GM21576 (cell line): ENCODE measurements at regions not wholly inside any gene's neighbourhood (a gene's known extent, or its start where the extent isn't known, plus 50 kb on each side); places are given as distances from the start of the nearest gene placed in this dataset.
"Not testable (repeated sequence)": the region's sequence is repeated elsewhere in the genome, so short reads cannot be mapped to it uniquely, and the experiment has no call there.

Source experiments
- ATAC-seq: cut with Tn5 transposase; IDR thresholded peaks from one replicate; pipeline ENCODE4 v1.9.1; 2021; ENCODE audit warnings: mild to moderate bottlenecking, moderate library complexity; ENCODE audit not compliant: unreplicated experiment

- no peak for ATAC-seq
Measured at GRCh38 chr5:2537378-2538145, 213.9 kb downstream of the IRX2 start.

GRCh38 chr5:2536632-2537377 lies 214.7 kb downstream of the IRX2 start:
- ATAC-seq = no peak

GRCh38 chr5:2534970-2535369 lies 216.5 kb downstream of the IRX2 start:
- no peak for ATAC-seq

GRCh38 chr5:2534251-2534650 lies 217.2 kb downstream of the IRX2 start:
- ATAC-seq = no peak

- ATAC-seq = not testable (repeated sequence)
Measured at GRCh38 chr5:2533848-2534247, 217.6 kb downstream of the IRX2 start.

- ATAC-seq = no peak
Measured at GRCh38 chr5:2532809-2533208, 218.7 kb downstream of the IRX2 start.

GRCh38 chr5:2531318-2531717 lies 220.2 kb downstream of the IRX2 start:
- ATAC-seq = no peak

- no peak for ATAC-seq
Measured at GRCh38 chr5:2530609-2531008, 220.9 kb downstream of the IRX2 start.

GRCh38 chr5:2529371-2530092 lies 221.9 kb downstream of the IRX2 start:
- ATAC-seq = no peak

GRCh38 chr5:2525351-2525750 lies 226.1 kb downstream of the IRX2 start:
- no peak for ATAC-seq

- no peak for ATAC-seq
Measured at GRCh38 chr5:2524620-2525019, 226.9 kb downstream of the IRX2 start.

- ATAC-seq = no peak
Measured at GRCh38 chr5:2523180-2523579, 228.3 kb downstream of the IRX2 start.

GRCh38 chr5:2522372-2522771 lies 229.1 kb downstream of the IRX2 start:
- ATAC-seq = no peak

GRCh38 chr5:2519153-2519552 lies 232.3 kb downstream of the IRX2 start:
- no peak for ATAC-seq

GRCh38 chr5:2517451-2517850 lies 234.0 kb downstream of the IRX2 start:
- ATAC-seq = no peak

GRCh38 chr5:2515180-2515764 lies 236.2 kb downstream of the IRX2 start:
- no peak for ATAC-seq

GRCh38 chr5:2514484-2514883 lies 237.0 kb downstream of the IRX2 start:
- ATAC-seq = no peak

- no peak for ATAC-seq
Measured at GRCh38 chr5:2511706-2512105, 239.8 kb downstream of the IRX2 start.

- ATAC-seq = no peak
Measured at GRCh38 chr5:2511126-2511525, 240.4 kb downstream of the IRX2 start.

GRCh38 chr5:2509527-2509926 lies 241.9 kb downstream of the IRX2 start:
- no peak for ATAC-seq

GRCh38 chr5:2508514-2508913 lies 243.0 kb downstream of the IRX2 start:
- no peak for ATAC-seq
